ENCODE measurements at regions not wholly inside any gene's neighbourhood (a gene's known extent, or its start where the extent isn't known, plus 50 kb on each side); places are given as distances from the start of the nearest gene placed in this dataset.

GRCh38 chr18:33853187-33853586 lies 275.2 kb downstream of the ASXL3 start:
- Mint-ChIP-seq H3K4me1 (ENCODE audit: unreplicated experiment) (peaks cover 7% of the 10 kb centered on the region), H3K27ac (ENCODE audit: unreplicated experiment) (no peak overlapping the region)

GRCh38 chr18:33851546-33852078 lies 273.6 kb downstream of the ASXL3 start:
- H3K4me3 Mint-ChIP-seq (ENCODE audit: unreplicated experiment) = no peak overlapping the region
- H3K27ac Mint-ChIP-seq (ENCODE audit: unreplicated experiment) = no peak overlapping the region
- H3K4me1 Mint-ChIP-seq (ENCODE audit: unreplicated experiment) = peaks cover 7% of the 10 kb centered on the region
- no peaks in the 10 kb centered on the region for H3K27me3 Mint-ChIP-seq (ENCODE audit: unreplicated experiment)
- DNase-seq (ENCODE audit: extremely low spot score, unreplicated experiment) = no peak
- H3K9me3 Mint-ChIP-seq (ENCODE audit: unreplicated experiment) = peaks cover 8% of the 10 kb centered on the region
- H3K36me3 Mint-ChIP-seq (ENCODE audit: unreplicated experiment) = peaks cover 3% of the 10 kb centered on the region
- no peak for TF ChIP-seq CTCF (IDR thresholded peaks at IDR 0.05)

More at GRCh38 chr18:33853187-33853586, 275.2 kb downstream of the ASXL3 start:
- peaks cover 3% of the 10 kb centered on the region for H3K36me3 Mint-ChIP-seq (ENCODE audit: unreplicated experiment)
- peaks cover 8% of the 10 kb centered on the region for H3K9me3 Mint-ChIP-seq (ENCODE audit: unreplicated experiment)
- no peak for DNase-seq (ENCODE audit: extremely low spot score, unreplicated experiment)
- TF ChIP-seq CTCF (IDR thresholded peaks at IDR 0.05) = no peak
- H3K27me3 Mint-ChIP-seq (ENCODE audit: unreplicated experiment) = no peaks in the 10 kb centered on the region
- H3K4me3 Mint-ChIP-seq (ENCODE audit: unreplicated experiment) = no peak overlapping the region

GRCh38 chr18:33849731-33850130 lies 271.7 kb downstream of the ASXL3 start:
- Mint-ChIP-seq H3K9me3 (ENCODE audit: unreplicated experiment) (peaks cover 8% of the 10 kb centered on the region), H3K4me3 (ENCODE audit: unreplicated experiment) (no peak overlapping the region), H3K27ac (ENCODE audit: unreplicated experiment) (no peak overlapping the region), H3K27me3 (ENCODE audit: unreplicated experiment) (no peaks in the 10 kb centered on the region), H3K36me3 (ENCODE audit: unreplicated experiment) (peaks cover 3% of the 10 kb centered on the region), H3K4me1 (ENCODE audit: unreplicated experiment) (peaks cover 7% of the 10 kb centered on the region)
- no peak for TF ChIP-seq CTCF (IDR thresholded peaks at IDR 0.05)
- DNase-seq (ENCODE audit: extremely low spot score, unreplicated experiment) = no peak

GRCh38 chr18:33844232-33844631 lies 266.2 kb downstream of the ASXL3 start:
- DNase-seq (ENCODE audit: extremely low spot score, unreplicated experiment) = no peak
- Mint-ChIP-seq H3K4me1 (ENCODE audit: unreplicated experiment) (peaks cover 12% of the 10 kb centered on the region), H3K27me3 (ENCODE audit: unreplicated experiment) (no peaks in the 10 kb centered on the region), H3K9me3 (ENCODE audit: unreplicated experiment) (no peaks in the 10 kb centered on the region), H3K4me3 (ENCODE audit: unreplicated experiment) (no peak overlapping the region), H3K36me3 (ENCODE audit: unreplicated experiment) (no peaks in the 10 kb centered on the region), H3K27ac (ENCODE audit: unreplicated experiment) (no peak overlapping the region)
- no peak for TF ChIP-seq CTCF (IDR thresholded peaks at IDR 0.05)

DNA sequence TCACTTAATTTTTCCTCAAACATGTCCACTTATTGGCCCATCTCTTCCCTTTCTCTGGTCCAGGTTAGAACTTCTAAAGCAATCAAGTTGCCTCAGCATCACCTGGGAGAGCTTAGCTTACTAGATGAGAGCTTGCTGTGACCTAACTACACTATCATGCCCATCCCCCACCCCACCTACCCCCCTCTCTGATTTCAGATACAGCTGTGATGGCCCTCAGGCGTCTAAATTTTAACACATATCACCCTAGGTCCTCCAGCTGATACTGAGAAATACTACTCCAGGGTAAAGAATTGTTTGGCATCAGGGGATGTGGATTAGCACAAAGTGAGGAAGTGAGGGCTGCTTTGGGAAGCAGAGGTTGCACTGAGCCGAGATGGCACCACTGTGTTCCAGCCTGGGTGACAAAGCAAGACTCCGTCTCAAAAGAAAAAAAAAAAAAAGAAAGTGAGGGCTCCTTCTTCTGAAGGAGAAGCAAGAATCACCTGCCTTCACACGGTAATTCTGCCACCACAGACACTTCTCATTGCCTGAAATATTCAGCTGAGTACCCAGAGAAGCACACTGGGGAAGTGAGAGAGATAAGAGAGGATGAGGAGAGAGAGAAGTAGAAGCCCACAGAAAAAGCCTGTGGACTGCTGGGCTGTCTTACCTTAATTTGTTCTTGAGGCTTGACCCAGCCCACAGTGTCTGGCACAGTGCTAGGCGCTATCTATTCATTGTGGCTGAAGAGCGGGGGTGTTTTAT lies 263.4 kb downstream of the ASXL3 start:
- H3K27me3 Mint-ChIP-seq (ENCODE audit: unreplicated experiment) = no peaks in the 10 kb centered on the region
- H3K9me3 Mint-ChIP-seq (ENCODE audit: unreplicated experiment) = no peaks in the 10 kb centered on the region
- no peak for TF ChIP-seq CTCF (IDR thresholded peaks at IDR 0.05)
- no peaks in the 10 kb centered on the region for H3K36me3 Mint-ChIP-seq (ENCODE audit: unreplicated experiment)
- DNase-seq (ENCODE audit: extremely low spot score, unreplicated experiment) = no peak
- no peak overlapping the region for H3K4me3 Mint-ChIP-seq (ENCODE audit: unreplicated experiment)
- H3K4me1 Mint-ChIP-seq (ENCODE audit: unreplicated experiment) = peaks cover 14% of the 10 kb centered on the region
- H3K27ac Mint-ChIP-seq (ENCODE audit: unreplicated experiment) = no peak overlapping the region

All from osteocyte (in vitro differentiated cells).